ENCODE measurements at regions not wholly inside any gene's neighbourhood (a gene's known extent, or its start where the extent isn't known, plus 50 kb on each side); places are given as distances from the start of the nearest gene placed in this dataset.

DNA sequence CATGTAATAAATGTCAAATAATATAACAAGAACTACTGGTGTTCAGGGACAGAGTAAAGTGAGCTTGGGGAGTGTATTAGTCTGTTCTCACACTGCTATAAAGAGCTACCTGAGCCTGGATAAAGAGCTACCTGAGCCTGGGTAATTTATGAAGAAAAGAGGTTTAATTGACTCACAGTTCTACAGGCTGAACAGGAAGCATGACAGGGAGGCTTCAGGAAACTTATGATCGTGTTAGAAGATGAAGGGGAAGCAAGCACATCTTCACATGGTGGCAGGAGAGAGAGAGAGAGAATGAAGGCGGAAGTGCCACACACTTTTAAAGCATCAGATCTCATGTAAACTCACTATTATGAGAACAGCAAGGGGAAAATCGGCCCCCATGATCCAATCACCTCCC, 205.9 kb downstream of the CTH start:
- Histone ChIP-seq H3K27me3 (no peaks in the 10 kb centered on the region), H3K9me3 (no peaks in the 10 kb centered on the region), H3K4me3 (no peak overlapping the region), H3K36me3 (no peaks in the 10 kb centered on the region), H3K4me1 (no peaks in the 10 kb centered on the region), H3K27ac (no peak overlapping the region)
- intact Hi-C loops (cut with DNase I; ENCODE audit: low total_unique reads): no loop called here
- TF ChIP-seq POLR2AphosphoS5 (IDR thresholded peaks at IDR 0.05) (no peak), POLR2A (IDR thresholded peaks at IDR 0.05) (no peak)
- TF ChIP-seq, protein P1, sequence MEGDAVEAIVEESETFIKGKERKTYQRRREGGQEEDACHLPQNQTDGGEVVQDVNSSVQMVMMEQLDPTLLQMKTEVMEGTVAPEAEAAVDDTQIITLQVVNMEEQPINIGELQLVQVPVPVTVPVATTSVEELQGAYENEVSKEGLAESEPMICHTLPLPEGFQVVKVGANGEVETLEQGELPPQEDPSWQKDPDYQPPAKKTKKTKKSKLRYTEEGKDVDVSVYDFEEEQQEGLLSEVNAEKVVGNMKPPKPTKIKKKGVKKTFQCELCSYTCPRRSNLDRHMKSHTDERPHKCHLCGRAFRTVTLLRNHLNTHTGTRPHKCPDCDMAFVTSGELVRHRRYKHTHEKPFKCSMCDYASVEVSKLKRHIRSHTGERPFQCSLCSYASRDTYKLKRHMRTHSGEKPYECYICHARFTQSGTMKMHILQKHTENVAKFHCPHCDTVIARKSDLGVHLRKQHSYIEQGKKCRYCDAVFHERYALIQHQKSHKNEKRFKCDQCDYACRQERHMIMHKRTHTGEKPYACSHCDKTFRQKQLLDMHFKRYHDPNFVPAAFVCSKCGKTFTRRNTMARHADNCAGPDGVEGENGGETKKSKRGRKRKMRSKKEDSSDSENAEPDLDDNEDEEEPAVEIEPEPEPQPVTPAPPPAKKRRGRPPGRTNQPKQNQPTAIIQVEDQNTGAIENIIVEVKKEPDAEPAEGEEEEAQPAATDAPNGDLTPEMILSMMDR (IDR thresholded peaks at IDR 0.05): no peak
- no peak for DNase-seq (ENCODE audit: low spot score in 2 of 2)

DNA sequence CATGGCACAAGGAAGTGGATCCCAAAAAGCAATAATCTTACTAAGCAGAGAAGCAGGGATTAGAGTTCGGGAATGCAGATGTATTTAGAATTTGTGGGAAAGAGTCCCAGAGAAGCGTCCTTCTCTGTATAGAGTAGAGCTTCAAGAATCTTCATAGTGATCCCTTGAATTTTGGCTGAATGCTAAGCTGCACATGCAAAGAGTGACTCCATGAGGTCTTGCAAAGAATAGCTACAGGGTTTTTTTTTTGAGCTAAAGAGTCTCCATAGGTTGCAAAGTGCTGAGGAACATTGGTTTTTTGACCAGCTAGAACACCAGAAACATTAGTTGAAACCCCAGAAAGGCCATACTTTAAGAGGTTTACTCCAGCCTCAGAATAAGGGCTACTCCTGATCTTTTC, 206.7 kb downstream of the CTH start:
- Histone ChIP-seq H3K36me3 (no peaks in the 10 kb centered on the region), H3K9me3 (no peaks in the 10 kb centered on the region), H3K4me3 (no peak overlapping the region), H3K27me3 (no peaks in the 10 kb centered on the region), H3K4me1 (no peaks in the 10 kb centered on the region), H3K27ac (no peak overlapping the region)
- TF ChIP-seq, protein P1 (IDR thresholded peaks at IDR 0.05): no peak
- TF ChIP-seq POLR2AphosphoS5 (IDR thresholded peaks at IDR 0.05): no peak
- no peak for DNase-seq (ENCODE audit: low spot score in 2 of 2)
- intact Hi-C loops (cut with DNase I; ENCODE audit: low total_unique reads): no loop called here

DNA sequence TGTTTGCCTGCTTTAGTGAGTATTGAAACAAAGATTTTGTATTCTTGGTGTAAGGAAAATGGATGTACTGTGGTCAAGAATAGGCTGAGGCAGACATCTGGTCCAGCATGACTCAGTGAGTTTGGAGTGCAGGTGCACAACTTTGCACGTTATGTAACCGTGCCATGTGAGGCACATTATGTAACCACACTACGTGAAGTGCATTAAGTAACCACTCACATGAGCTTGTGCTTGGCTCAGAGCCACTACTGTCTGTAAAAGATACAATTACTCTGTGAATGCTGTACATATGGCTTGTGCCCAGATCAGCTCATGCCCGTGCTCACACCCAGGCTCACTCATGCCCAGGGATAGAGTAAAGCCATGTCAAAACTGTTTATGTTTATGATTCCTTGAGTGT, 216.8 kb downstream of the CTH start:
- DNase-seq (ENCODE audit: low spot score in 2 of 2): no peak
- intact Hi-C loops (cut with DNase I; ENCODE audit: low total_unique reads): no loop called here
- Histone ChIP-seq H3K27ac (no peak overlapping the region), H3K9me3 (no peaks in the 10 kb centered on the region), H3K4me3 (no peak overlapping the region), H3K36me3 (no peaks in the 10 kb centered on the region), H3K27me3 (no peaks in the 10 kb centered on the region), H3K4me1 (no peaks in the 10 kb centered on the region)
- TF ChIP-seq, protein P1 (IDR thresholded peaks at IDR 0.05): no peak
- TF ChIP-seq POLR2AphosphoS5 (IDR thresholded peaks at IDR 0.05) (no peak), POLR2A (IDR thresholded peaks at IDR 0.05) (no peak)

DNA sequence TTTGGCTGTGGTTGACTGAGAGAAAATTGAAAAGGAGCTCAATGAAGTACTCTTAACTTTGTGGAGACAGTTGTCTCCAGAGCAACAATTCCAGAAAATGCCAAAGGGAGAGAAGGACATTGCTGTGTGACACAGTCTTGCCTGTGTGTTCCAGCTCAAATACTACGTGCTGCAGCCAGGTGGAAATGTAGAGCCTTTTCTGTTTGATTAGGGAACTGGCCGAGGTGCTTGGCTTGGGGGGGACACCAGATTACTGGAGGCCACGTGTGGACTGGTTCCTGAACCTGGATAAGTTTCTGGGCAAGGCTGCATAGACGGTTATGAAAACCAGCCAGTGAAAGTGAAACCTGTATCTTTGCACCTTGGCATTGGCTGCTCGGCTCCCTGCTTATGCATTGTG, 217.9 kb downstream of the CTH start:
- Histone ChIP-seq H3K4me1 (no peaks in the 10 kb centered on the region), H3K4me3 (no peak overlapping the region), H3K36me3 (no peaks in the 10 kb centered on the region), H3K27ac (no peak overlapping the region), H3K27me3 (no peaks in the 10 kb centered on the region), H3K9me3 (no peaks in the 10 kb centered on the region)
- DNase-seq (ENCODE audit: low spot score in 2 of 2): no peak
- intact Hi-C loops (cut with DNase I; ENCODE audit: low total_unique reads): no loop called here
- TF ChIP-seq POLR2A (IDR thresholded peaks at IDR 0.05) (no peak), POLR2AphosphoS5 (IDR thresholded peaks at IDR 0.05) (no peak)
- TF ChIP-seq, protein P1 (IDR thresholded peaks at IDR 0.05): no peak

DNA sequence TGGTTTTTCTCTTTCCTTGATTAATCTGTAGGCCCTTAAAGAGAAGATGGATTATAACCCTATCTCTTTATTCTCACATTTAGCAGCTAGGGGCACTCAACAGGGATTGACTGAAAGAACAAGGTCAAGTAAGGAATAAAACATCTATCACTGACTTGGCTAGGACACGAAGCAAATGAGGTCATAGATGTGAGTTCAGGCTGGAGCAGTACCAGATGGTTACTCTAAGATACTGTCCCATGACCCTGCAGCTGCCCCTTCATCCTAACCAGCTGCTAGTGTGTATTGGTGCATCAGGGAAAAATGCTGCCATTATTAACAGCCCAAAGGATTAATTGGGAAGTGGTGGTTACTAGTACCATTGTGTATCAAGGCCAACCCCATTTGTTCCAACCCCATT, 221.9 kb downstream of the CTH start:
- Histone ChIP-seq H3K4me3 (no peak overlapping the region), H3K36me3 (no peaks in the 10 kb centered on the region), H3K4me1 (no peaks in the 10 kb centered on the region), H3K27me3 (no peaks in the 10 kb centered on the region), H3K27ac (no peak overlapping the region), H3K9me3 (no peaks in the 10 kb centered on the region)
- TF ChIP-seq, protein P1 (IDR thresholded peaks at IDR 0.05): no peak
- TF ChIP-seq POLR2AphosphoS5 (IDR thresholded peaks at IDR 0.05): no peak
- TF ChIP-seq POLR2A (IDR thresholded peaks at IDR 0.05): no peak
- no peak for DNase-seq (ENCODE audit: low spot score in 2 of 2)
- intact Hi-C loops (cut with DNase I; ENCODE audit: low total_unique reads): no loop called here
